GM12801 (cell line): ENCODE measurements at regions not wholly inside any gene's neighbourhood (a gene's known extent, or its start where the extent isn't known, plus 50 kb on each side); places are given as distances from the start of the nearest gene placed in this dataset.

Experiments
- TF ChIP-seq, protein P1 (sequence below): IDR thresholded peaks from one replicate; pipeline ENCODE4 v1.5.1; 2011; ENCODE audit warnings: control low read depth; ENCODE audit not compliant: insufficient read length; ENCODE audit errors: extremely low read depth

- TF ChIP-seq, protein P1, sequence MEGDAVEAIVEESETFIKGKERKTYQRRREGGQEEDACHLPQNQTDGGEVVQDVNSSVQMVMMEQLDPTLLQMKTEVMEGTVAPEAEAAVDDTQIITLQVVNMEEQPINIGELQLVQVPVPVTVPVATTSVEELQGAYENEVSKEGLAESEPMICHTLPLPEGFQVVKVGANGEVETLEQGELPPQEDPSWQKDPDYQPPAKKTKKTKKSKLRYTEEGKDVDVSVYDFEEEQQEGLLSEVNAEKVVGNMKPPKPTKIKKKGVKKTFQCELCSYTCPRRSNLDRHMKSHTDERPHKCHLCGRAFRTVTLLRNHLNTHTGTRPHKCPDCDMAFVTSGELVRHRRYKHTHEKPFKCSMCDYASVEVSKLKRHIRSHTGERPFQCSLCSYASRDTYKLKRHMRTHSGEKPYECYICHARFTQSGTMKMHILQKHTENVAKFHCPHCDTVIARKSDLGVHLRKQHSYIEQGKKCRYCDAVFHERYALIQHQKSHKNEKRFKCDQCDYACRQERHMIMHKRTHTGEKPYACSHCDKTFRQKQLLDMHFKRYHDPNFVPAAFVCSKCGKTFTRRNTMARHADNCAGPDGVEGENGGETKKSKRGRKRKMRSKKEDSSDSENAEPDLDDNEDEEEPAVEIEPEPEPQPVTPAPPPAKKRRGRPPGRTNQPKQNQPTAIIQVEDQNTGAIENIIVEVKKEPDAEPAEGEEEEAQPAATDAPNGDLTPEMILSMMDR: no peak
Measured at GRCh38 chr1:80675454-80675853, 1125.3 kb upstream of the ADGRL2 start.

- TF ChIP-seq, protein P1: no peak
Measured at GRCh38 chr1:80673935-80674597, 1126.7 kb upstream of the ADGRL2 start.

GRCh38 chr1:80668372-80668771, 1132.4 kb upstream of the ADGRL2 start:
- TF ChIP-seq, protein P1: no peak

GRCh38 chr1:80666073-80666472, 1134.7 kb upstream of the ADGRL2 start:
- TF ChIP-seq, protein P1: no peak

DNA sequence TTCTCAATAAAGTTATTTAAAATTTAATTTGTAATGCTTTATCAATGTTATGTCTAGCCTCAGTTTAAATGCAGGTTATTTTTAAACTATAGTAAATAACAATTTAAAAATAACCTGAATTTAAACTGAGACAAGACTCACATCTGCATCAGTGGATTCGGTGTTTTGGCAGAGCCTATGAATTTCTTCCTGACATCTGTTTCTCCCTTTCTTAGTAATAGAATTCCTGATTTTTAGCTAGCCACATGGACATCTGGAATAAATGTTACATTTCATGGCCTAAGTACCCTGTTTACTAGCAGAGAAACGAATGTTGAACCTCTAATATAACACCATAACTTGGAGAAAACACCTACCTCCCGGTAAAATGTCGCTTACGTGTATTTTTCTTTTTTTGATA, 1141.6 kb upstream of the ADGRL2 start:
- TF ChIP-seq, protein P1: no peak

DNA sequence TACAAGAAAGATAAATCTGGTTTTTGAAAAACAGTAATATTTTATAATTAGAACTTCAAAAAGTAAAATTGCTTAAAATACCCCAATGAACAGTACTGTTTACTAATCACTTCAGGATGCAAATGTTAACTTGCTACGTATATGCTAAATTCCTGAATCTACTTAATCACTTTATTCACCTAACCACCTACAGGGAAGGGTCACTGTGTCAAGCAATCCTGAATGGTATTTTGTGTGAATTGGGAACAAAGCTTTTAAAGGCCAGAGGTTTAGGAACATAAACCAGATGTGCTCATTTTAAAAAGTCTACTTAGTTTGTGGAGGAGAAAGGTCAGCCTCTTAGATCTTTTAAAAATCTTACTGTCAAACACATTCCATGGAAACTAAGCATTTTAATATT, 1143.0 kb upstream of the ADGRL2 start:
- TF ChIP-seq, protein P1: no peak

- TF ChIP-seq, protein P1: no peak
Measured at GRCh38 chr1:80657044-80657643, 1143.6 kb upstream of the ADGRL2 start.

DNA sequence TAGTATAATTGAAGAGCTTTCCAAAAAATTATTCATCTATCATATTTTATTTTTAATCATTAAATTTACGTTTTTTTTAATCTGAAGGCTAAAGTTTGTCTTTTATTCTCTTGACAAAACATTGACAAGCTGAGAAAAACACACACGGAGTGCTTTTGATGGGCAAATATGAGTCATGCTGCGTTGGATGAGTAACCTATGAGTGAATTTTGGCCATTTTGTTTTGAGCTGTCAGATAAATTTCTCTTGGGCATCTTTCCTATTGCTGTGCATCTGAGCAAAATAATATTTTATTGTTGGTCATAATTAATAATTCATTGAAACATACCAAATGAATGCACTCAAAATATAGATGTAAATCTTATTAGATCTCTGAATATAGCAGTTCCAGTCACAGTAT, 1144.1 kb upstream of the ADGRL2 start:
- TF ChIP-seq, protein P1: no peak
